Naive B cell (primary cell): ENCODE measurements at regions not wholly inside any gene's neighbourhood (a gene's known extent, or its start where the extent isn't known, plus 50 kb on each side); places are given as distances from the start of the nearest gene placed in this dataset.

Experiments
- ATAC-seq, 2 donors: fragments of 150-1000 bp; cut with Tn5 transposase; 2 replicates each; pipeline ENCODE4 v1.10.0; 2021; ENCODE audit warnings: low read depth in 2 of 2, mild to moderate bottlenecking in 2 of 2, moderate library complexity in 2 of 2
- DNase-seq: peaks from one replicate; pipeline ENCODE4 v3.0.0; 2022
- H3K27ac Mint-ChIP-seq, 6 donors: one replicate each; pipeline ENCODE4 v1.8.0; 2020 to 2022; ENCODE audit warnings: mild to moderate bottlenecking in 6 of 6, mixed read lengths in 6 of 6, moderate library complexity in 5 of 6, inconsistent platforms in 2 of 6
- H3K27me3 Mint-ChIP-seq, 3 donors: one replicate each; pipeline ENCODE4 v1.8.0; 2021 to 2022; ENCODE audit warnings: mixed read lengths in 3 of 3, mild to moderate bottlenecking in 1 of 3
- H3K36me3 Mint-ChIP-seq, 2 donors: one replicate each; pipeline ENCODE4 v1.8.0; 2020 to 2022; ENCODE audit warnings: mixed read lengths in 2 of 2, inconsistent platforms in 1 of 2, mild to moderate bottlenecking in 1 of 2
- H3K4me1 Mint-ChIP-seq, 3 donors: one replicate each; pipeline ENCODE4 v1.8.0; 2020 to 2022; ENCODE audit warnings: mixed read lengths in 3 of 3, inconsistent platforms in 1 of 3, mild to moderate bottlenecking in 1 of 3, moderate library complexity in 1 of 3
- H3K4me3 Mint-ChIP-seq, 8 donors: one replicate each; pipeline ENCODE4 v1.8.0; 2020 to 2022; ENCODE audit warnings: mild to moderate bottlenecking in 8 of 8, mixed read lengths in 8 of 8, moderate library complexity in 8 of 8, inconsistent platforms in 2 of 8
- H3K9me3 Mint-ChIP-seq, 7 donors: one replicate each; pipeline ENCODE4 v1.8.0; 2020 to 2022; ENCODE audit warnings: mixed read lengths in 7 of 7, mild to moderate bottlenecking in 5 of 7, inconsistent platforms in 2 of 7, moderate library complexity in 1 of 7

DNA sequence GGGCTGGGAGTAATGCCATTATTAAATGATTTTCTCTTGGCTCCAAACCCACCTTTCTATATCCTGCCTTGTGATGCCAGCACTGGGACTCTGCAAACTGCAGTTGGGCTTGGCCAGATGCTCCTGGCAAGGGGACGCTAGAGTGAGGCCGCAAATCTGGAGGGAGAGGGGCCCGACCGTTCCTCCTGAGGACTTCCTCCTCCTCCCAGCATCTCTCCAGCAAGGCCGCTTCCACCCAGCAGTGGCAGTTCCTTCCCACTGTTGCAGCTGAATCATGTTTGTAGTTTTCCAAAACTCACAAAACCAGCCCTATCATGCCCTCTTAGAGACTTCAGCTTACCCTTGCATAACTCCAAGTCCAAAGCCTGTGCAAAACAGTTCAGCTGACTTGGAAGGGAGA lies 244.4 kb downstream of the FOXA2 start:
- peak overlapping the region in 1 of 6 donors; percentile 6 for H3K27ac Mint-ChIP-seq
- H3K36me3 Mint-ChIP-seq, result no peaks in the 10 kb centered on the region
- DNase-seq (no peak), ATAC-seq (no peak)
- H3K9me3 Mint-ChIP-seq, result no peaks in the 10 kb centered on the region
- H3K27me3 Mint-ChIP-seq, result peaks cover 11 to 38% (median 30%) of the 10 kb centered on the region in 3 donors
- H3K4me1 Mint-ChIP-seq, result peaks cover 4 to 8% (median 5%) of the 10 kb centered on the region in 3 donors
- H3K4me3 Mint-ChIP-seq, result no peak overlapping the region

DNA sequence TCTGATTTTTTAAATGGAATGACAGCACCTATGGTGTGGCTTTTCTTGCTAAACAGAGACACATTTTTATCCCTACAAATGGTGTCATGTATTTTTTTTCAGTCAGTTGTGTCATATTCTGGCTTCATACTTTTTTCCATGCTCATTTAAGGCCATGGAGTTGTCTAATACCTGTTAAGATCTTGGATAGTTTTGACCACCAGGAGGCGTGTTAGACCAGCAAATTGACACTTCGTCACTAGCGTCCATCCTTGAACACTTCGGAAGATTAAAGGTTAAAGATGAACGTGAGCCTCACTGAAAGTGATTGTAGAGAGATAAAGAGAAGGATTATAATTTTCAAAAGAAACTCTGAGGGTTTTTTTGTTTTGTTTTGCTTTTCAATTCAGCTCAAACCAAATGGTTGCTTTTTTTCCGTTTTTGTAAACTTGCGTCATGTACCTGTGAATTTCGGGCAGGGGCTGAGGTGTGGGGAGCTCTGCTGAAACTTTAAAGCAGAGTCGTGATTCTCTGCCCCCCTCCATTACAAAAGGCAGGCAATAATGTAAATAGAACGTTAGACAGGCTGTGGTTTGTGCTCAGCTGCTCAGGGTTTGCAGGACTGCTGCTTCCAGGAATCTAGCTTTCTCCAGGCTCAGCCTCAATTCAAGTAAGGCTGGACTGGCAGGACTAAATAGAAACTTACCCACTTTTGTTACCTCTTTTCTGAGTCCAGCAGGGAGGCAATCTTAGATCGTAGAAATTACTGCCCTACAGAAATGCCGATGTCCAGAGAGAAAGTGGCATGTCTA lies 245.1 kb downstream of the FOXA2 start:
- peaks cover 11 to 38% (median 30%) of the 10 kb centered on the region in 3 donors for H3K27me3 Mint-ChIP-seq
- no peaks in the 10 kb centered on the region for H3K9me3 Mint-ChIP-seq
- DNase-seq, result peak; percentile 35
- H3K4me1 Mint-ChIP-seq, result peaks cover 4 to 8% (median 5%) of the 10 kb centered on the region in 3 donors
- H3K27ac Mint-ChIP-seq, result no peak overlapping the region
- ATAC-seq, result peak; percentile 27 to 48
- H3K36me3 Mint-ChIP-seq, result no peaks in the 10 kb centered on the region
- peak overlapping the region in 1 of 8 donors; percentile 67 for H3K4me3 Mint-ChIP-seq

- Mint-ChIP-seq H3K4me3 (no peak overlapping the region), H3K27me3 (peaks cover 11 to 48% (median 39%) of the 10 kb centered on the region in 3 donors), H3K27ac (no peak overlapping the region), H3K36me3 (no peaks in the 10 kb centered on the region), H3K9me3 (no peaks in the 10 kb centered on the region), H3K4me1 (peaks cover 4 to 8% (median 5%) of the 10 kb centered on the region in 3 donors)
- ATAC-seq (no peak), DNase-seq (no peak)
Observed at GRCh38 chr20:22338140-22338708, 246.1 kb downstream of the FOXA2 start.

DNA sequence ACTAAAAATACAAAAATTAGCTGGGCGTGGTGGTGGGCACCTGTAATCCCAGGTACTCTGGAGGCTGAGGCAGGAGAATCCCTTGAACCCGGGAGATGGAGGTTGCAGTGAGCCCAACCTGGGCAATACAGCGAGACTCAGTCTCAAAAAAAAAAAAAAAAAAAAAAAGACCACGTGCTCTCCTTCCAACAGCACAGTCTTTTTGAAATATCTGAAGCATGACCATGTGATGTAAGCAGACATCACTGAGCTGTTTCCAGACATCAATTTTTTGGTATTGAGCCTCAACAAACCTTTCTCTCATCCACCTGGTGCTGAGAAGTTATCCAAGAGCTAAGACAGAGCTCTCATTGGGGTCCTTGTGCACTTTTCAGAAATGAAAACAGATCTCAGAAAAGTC lies 249.2 kb downstream of the FOXA2 start:
- no peak overlapping the region for H3K4me3 Mint-ChIP-seq
- no peaks in the 10 kb centered on the region for H3K36me3 Mint-ChIP-seq
- no peak overlapping the region for H3K27ac Mint-ChIP-seq
- no peak for DNase-seq
- no peak for ATAC-seq
- H3K9me3 Mint-ChIP-seq, result no peaks in the 10 kb centered on the region
- H3K27me3 Mint-ChIP-seq, result peaks cover 34 to 75% (median 63%) of the 10 kb centered on the region in 3 donors
- H3K4me1 Mint-ChIP-seq, result peaks cover 4 to 8% (median 5%) of the 10 kb centered on the region in 3 donors

GRCh38 chr20:22333885-22334545 lies 250.4 kb downstream of the FOXA2 start:
- H3K4me1 Mint-ChIP-seq, result peaks cover 0 to under 1% (median 0%) of the 10 kb centered on the region in 3 donors

DNA sequence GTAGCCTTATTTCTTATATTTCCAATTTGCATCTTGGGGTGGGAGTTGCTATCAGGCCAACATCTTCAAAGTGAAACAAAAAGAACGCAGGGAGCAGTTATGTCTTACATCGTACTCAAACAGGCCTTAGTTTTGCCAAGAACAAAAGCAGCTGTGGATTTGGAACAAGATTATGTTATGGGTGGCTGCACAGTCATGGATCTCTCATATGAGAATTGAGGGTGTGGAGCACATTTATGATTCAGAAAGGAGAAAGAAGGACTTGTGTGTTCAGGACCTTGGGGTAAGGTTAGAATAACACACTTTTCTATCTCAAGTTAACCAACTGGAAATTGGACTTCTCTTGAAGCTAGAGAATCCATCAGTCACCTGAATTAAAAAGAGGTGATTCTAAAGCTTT lies 259.9 kb downstream of the FOXA2 start:
- no peaks in the 10 kb centered on the region for H3K4me1 Mint-ChIP-seq
- no peaks in the 10 kb centered on the region for H3K36me3 Mint-ChIP-seq
- no peak overlapping the region for H3K27ac Mint-ChIP-seq
- no peaks in the 10 kb centered on the region for H3K9me3 Mint-ChIP-seq
- DNase-seq (no peak), ATAC-seq (no peak)
- H3K27me3 Mint-ChIP-seq, result peaks cover 26 to 32% (median 29%) of the 10 kb centered on the region in 3 donors
- H3K4me3 Mint-ChIP-seq, result no peak overlapping the region

More at GRCh38 chr20:22333885-22334545, 250.4 kb downstream of the FOXA2 start:
- H3K27me3 Mint-ChIP-seq, result peaks cover 35 to 72% (median 58%) of the 10 kb centered on the region in 3 donors
- H3K4me3 Mint-ChIP-seq, result no peak overlapping the region
- peak; percentile 19 for DNase-seq
- peak in 1 of 2 donors; percentile 63 for ATAC-seq
- H3K9me3 Mint-ChIP-seq, result no peaks in the 10 kb centered on the region
- H3K27ac Mint-ChIP-seq, result no peak overlapping the region
- H3K36me3 Mint-ChIP-seq, result no peaks in the 10 kb centered on the region

DNA sequence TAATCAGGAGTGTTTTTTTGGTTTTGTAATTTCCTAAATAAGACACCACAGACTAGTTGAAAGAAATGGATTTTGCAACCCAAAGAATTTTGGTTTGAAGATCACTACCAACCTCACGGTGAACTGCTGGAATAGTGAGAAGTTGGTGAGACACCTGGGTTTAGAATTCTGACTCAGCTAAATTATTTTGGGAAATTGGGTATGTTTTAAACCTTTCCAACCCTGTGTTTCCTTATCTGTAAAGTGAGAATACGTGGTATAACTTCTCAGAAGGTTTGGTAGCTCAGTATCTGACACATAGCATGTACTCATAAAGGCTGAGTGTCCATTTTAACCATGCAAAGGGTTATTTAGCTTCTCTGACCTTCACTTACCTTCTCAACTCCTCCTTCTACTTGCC lies 261.9 kb downstream of the FOXA2 start:
- Mint-ChIP-seq H3K4me3 (no peak overlapping the region), H3K27me3 (peaks cover 36 to 45% (median 43%) of the 10 kb centered on the region in 3 donors), H3K27ac (no peak overlapping the region), H3K36me3 (no peaks in the 10 kb centered on the region), H3K9me3 (peaks cover 0 to 6% (median 0%) of the 10 kb centered on the region in 7 donors), H3K4me1 (no peaks in the 10 kb centered on the region)
- no peak for ATAC-seq
- no peak for DNase-seq

DNA sequence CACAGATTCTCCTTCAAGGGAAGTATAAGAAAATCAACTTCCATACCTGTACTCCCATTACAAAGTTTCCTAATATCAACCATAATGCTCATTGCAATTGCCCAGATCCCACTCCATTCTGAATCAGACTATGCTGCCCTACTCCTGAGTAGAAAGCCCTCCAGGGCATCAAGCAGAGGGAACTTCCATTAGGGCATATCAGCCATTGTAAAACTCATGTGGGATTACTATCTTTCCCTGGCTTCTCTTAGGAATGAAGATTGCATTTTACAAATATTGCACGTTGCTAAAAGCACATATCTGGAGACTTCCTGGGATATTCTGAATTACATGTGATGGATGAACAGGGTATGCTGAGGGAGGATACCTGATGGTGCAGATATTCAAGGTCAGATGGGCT lies 263.2 kb downstream of the FOXA2 start:
- Mint-ChIP-seq H3K9me3 (peaks cover 0 to 6% (median 0%) of the 10 kb centered on the region in 7 donors), H3K27me3 (peaks cover 32 to 46% (median 36%) of the 10 kb centered on the region in 3 donors), H3K4me3 (no peak overlapping the region), H3K4me1 (no peaks in the 10 kb centered on the region), H3K27ac (no peak overlapping the region), H3K36me3 (no peaks in the 10 kb centered on the region)
- ATAC-seq, result no peak
- DNase-seq, result no peak

GRCh38 chr20:22320245-22320915 lies 264.0 kb downstream of the FOXA2 start:
- Mint-ChIP-seq H3K4me1 (no peaks in the 10 kb centered on the region), H3K27me3 (peaks cover 30 to 39% (median 33%) of the 10 kb centered on the region in 3 donors), H3K9me3 (peaks cover 0 to 6% (median 0%) of the 10 kb centered on the region in 7 donors), H3K36me3 (no peaks in the 10 kb centered on the region), H3K27ac (no peak overlapping the region), H3K4me3 (no peak overlapping the region)
- ATAC-seq, result no peak
- DNase-seq, result no peak

DNA sequence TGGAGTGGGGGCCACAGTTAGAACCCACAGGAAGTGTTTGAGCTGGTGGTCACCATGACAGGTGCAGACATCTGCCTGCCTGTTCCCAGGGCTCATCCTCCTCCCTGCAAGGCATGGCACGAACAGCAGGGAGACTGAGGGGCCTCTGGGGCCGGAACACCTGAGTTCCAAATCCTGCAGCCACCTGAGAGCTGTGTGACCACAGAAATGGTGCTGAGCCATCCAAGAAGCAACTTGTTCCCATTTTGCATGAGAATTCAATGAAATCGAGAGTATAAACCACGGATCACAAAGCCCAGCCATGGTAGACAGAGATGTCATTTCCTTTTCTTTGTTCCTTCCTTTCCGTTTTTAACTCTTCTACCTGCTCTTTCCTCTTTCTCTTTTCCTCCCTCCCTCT lies 268.6 kb downstream of the FOXA2 start:
- Mint-ChIP-seq H3K4me1 (no peaks in the 10 kb centered on the region), H3K36me3 (no peaks in the 10 kb centered on the region), H3K9me3 (peaks cover 0 to 6% (median 0%) of the 10 kb centered on the region in 7 donors), H3K4me3 (no peak overlapping the region), H3K27ac (no peak overlapping the region), H3K27me3 (peaks cover 29 to 46% (median 32%) of the 10 kb centered on the region in 3 donors)
- ATAC-seq (no peak), DNase-seq (no peak)

DNA sequence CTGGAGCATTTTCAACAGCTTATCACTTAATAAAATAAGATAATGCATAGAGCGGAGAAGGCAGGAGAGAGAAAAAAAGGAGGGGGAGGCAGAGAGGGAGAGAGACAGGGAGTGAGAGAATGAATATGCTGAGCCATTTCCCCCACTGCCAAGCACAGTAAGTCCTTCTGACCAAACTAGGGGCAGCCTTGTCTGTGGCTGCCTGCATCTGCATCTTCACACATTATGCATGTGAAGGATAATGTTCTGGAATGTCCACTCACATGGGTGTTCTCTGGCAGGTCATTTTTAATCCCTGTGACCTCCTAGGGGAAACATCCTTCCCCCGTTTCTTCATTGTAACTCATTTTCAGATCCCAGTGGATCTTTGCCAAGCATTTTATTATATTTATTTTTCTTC lies 269.3 kb downstream of the FOXA2 start:
- no peak overlapping the region for H3K4me3 Mint-ChIP-seq
- ATAC-seq, result no peak
- no peak for DNase-seq
- H3K27me3 Mint-ChIP-seq, result peaks cover 29 to 46% (median 32%) of the 10 kb centered on the region in 3 donors
- no peak overlapping the region for H3K27ac Mint-ChIP-seq
- H3K9me3 Mint-ChIP-seq, result peaks cover 0 to 6% (median 0%) of the 10 kb centered on the region in 7 donors
- no peaks in the 10 kb centered on the region for H3K4me1 Mint-ChIP-seq
- H3K36me3 Mint-ChIP-seq, result no peaks in the 10 kb centered on the region

DNA sequence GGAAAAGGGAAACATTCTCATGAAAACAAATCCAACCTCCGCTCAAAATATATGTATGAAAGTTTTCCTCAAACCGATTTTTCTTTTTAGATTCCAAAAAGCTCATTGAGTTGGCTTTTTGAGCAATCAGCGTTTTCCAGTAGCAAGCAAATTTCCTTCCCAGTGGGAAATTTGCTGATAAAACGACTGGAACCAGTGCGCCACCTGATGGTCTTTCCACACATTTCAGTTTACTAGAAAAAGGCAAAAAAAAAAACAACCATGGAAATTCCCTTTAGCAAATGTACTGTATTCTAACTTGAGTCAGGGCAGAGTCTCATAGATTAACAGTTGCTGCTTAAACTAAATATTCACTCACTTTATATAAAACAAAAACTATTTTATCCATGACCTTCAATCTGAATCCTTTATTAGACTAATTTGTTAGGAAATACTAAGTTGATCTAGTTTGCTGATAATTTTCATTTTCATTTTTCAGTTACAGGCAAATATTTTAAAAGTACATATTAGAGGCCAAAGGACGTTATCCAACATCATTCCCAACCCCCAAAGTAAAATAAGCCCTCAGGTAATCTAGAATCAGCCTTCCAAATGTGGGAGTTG lies 271.5 kb downstream of the FOXA2 start:
- H3K36me3 Mint-ChIP-seq, result no peaks in the 10 kb centered on the region
- no peaks in the 10 kb centered on the region for H3K4me1 Mint-ChIP-seq
- H3K27ac Mint-ChIP-seq, result no peak overlapping the region
- no peak for ATAC-seq
- H3K27me3 Mint-ChIP-seq, result peaks cover 14 to 35% (median 20%) of the 10 kb centered on the region in 3 donors
- H3K4me3 Mint-ChIP-seq, result no peak overlapping the region
- DNase-seq, result no peak
- H3K9me3 Mint-ChIP-seq, result peaks cover 0 to 2% (median 0%) of the 10 kb centered on the region in 7 donors

DNA sequence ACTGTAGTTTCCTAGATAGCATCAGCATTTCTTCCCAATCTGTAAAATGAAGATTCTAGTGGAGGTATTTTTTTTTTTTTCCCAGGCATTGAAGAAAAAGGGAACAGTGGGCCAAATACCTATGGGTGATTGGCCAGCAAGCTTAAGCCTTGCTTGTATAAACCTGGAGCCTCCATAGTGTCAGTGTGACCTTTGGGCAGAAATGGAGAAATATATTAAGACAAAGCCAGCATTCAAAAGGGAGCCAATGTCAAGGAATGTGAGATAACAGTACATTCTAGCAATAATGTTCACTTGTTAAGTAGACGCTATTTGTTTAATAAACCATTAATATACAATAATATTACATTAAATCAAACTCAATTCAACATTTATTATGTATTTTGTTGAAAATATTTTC lies 275.4 kb downstream of the FOXA2 start:
- no peaks in the 10 kb centered on the region for H3K36me3 Mint-ChIP-seq
- H3K27me3 Mint-ChIP-seq, result peaks cover 7 to 22% (median 10%) of the 10 kb centered on the region in 3 donors
- no peak overlapping the region for H3K27ac Mint-ChIP-seq
- H3K4me3 Mint-ChIP-seq, result no peak overlapping the region
- no peaks in the 10 kb centered on the region for H3K9me3 Mint-ChIP-seq
- DNase-seq (no peak), ATAC-seq (no peak)
- H3K4me1 Mint-ChIP-seq, result no peaks in the 10 kb centered on the region
